A673 (cell line): ENCODE measurements at regions not wholly inside any gene's neighbourhood (a gene's known extent, or its start where the extent isn't known, plus 50 kb on each side); places are given as distances from the start of the nearest gene placed in this dataset.

Experiments used
- BruUV-seq: library from RNA; stranded (reverse); fragments of 400-500 nt; replicated peaks from 2 replicates; lab custom pipeline; 2021; lab: Mats Ljungman, UMichigan
- CTCF ChIA-PET: fragments of 300-600 bp; sonication (Branson Sonifier 250); formaldehyde crosslinking; loops from one replicate; lab custom pipeline; 2022; ENCODE audit warnings: antibody characterized with exemption; lab: Charles Lee
- POLR2A ChIA-PET: fragments of 300-600 bp; sonication (Branson Sonifier 250); formaldehyde crosslinking; loops from one replicate; lab custom pipeline; 2022; ENCODE audit warnings: antibody characterized with exemption; ENCODE audit not compliant: low non-redundant PET; lab: Charles Lee
- DNase-seq: peaks from one replicate; pipeline ENCODE4 v3.0.0-alpha.2; 2015; ENCODE audit warnings: low spot score
- H3K27ac ChIP-seq: fragments of 200-600 bp; sonication (generic); 2 replicates; pipeline ENCODE4 v1.5.1; 2016; ENCODE audit warnings: mixed run types, low read depth, mild to moderate bottlenecking, mixed read lengths, antibody characterized with exemption, low read length; ENCODE audit not compliant: poor library complexity, severe bottlenecking
- H3K27me3 ChIP-seq: fragments of 200-600 bp; sonication (generic); replicated peaks from 2 replicates; pipeline ENCODE4 v1.6.1; 2017; ENCODE audit warnings: mixed run types, low read depth, mild to moderate bottlenecking, mixed read lengths, antibody characterized with exemption, low read length; ENCODE audit not compliant: insufficient read depth, poor library complexity
- H3K36me3 ChIP-seq: fragments of 200-600 bp; sonication (generic); 2 replicates; pipeline ENCODE4 v1.6.1; 2016; ENCODE audit warnings: mixed run types, mild to moderate bottlenecking, mixed read lengths, antibody characterized with exemption, low read length; ENCODE audit not compliant: insufficient read depth, poor library complexity, severe bottlenecking
- H3K4me1 ChIP-seq: fragments of 200-600 bp; sonication (generic); 2 replicates; pipeline ENCODE4 v1.6.1; 2017; ENCODE audit warnings: mixed run types, mild to moderate bottlenecking, mixed read lengths, antibody characterized with exemption, low read length; ENCODE audit not compliant: insufficient read depth, poor library complexity, severe bottlenecking
- H3K4me3 ChIP-seq: fragments of 200-600 bp; sonication (generic); 2 replicates; pipeline ENCODE4 v1.5.1; 2016; ENCODE audit warnings: low read depth, mixed run types, mild to moderate bottlenecking, mixed read lengths, low read length; ENCODE audit not compliant: poor library complexity, severe bottlenecking
- H3K9me3 ChIP-seq: fragments of 200-600 bp; sonication (generic); 2 replicates; pipeline ENCODE4 v1.6.1; 2016; ENCODE audit warnings: mixed run types, low read depth, mild to moderate bottlenecking, mixed read lengths, antibody characterized with exemption, low read length; ENCODE audit not compliant: poor library complexity, severe bottlenecking
- EZH2 ChIP-seq: fragments of 200-600 bp; sonication (generic); IDR thresholded peaks from 2 replicates; pipeline ENCODE4 v1.6.1; 2017; ENCODE audit warnings: borderline replicate concordance, low read depth, mild to moderate bottlenecking, mixed read lengths, antibody characterized with exemption, low read length; ENCODE audit not compliant: poor library complexity, severe bottlenecking
- intact Hi-C: fragments of 100-400 bp; cut with micrococcal nuclease; formaldehyde crosslinking; loops from one replicate; pipeline ENCODE4 v1.10.0; 2022; ENCODE audit not compliant: unreplicated experiment
- TF ChIP-seq, protein P1 (sequence below): fragments of 300-800, 200-600 bp; sonication (generic); conservative IDR thresholded peaks from 2 replicates; pipeline ENCODE4 v1.5.1; 2017; ENCODE audit warnings: low read depth, mild to moderate bottlenecking, antibody characterized with exemption, low read length, moderate library complexity, mixed read lengths

DNA sequence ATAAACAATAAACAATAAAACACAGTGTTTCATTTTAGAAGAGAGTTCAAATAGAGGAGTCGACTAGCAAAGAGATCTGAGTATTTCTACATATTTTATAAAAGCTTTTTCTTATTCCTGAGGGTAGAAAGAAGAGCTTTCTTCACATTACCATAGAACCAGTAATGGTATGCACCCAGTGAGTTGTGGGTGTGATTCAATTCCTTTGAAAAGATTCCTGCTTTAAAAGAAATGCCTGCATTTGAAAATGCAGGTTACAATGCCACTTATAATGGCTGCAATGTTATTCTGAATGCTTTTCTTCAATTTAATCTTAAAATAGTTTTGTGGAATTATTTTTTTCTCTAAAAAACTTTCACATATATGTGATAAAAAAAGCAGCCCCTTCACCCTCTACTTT, 178.1 kb downstream of the CDC14C start:
- POLR2A ChIA-PET = no interaction called here
- TF ChIP-seq, protein P1, sequence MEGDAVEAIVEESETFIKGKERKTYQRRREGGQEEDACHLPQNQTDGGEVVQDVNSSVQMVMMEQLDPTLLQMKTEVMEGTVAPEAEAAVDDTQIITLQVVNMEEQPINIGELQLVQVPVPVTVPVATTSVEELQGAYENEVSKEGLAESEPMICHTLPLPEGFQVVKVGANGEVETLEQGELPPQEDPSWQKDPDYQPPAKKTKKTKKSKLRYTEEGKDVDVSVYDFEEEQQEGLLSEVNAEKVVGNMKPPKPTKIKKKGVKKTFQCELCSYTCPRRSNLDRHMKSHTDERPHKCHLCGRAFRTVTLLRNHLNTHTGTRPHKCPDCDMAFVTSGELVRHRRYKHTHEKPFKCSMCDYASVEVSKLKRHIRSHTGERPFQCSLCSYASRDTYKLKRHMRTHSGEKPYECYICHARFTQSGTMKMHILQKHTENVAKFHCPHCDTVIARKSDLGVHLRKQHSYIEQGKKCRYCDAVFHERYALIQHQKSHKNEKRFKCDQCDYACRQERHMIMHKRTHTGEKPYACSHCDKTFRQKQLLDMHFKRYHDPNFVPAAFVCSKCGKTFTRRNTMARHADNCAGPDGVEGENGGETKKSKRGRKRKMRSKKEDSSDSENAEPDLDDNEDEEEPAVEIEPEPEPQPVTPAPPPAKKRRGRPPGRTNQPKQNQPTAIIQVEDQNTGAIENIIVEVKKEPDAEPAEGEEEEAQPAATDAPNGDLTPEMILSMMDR = no peak
- no peak for TF ChIP-seq EZH2
- Histone ChIP-seq H3K27ac (no peak overlapping the region), H3K4me1 (no peaks in the 10 kb centered on the region), H3K9me3 (no peaks in the 10 kb centered on the region), H3K27me3 (no peaks in the 10 kb centered on the region), H3K4me3 (no peak overlapping the region), H3K36me3 (no peaks in the 10 kb centered on the region)
- CTCF ChIA-PET = no interaction called here
- intact Hi-C loops = no loop called here
- no TSS peak for BruUV-seq
- DNase-seq = no peak

DNA sequence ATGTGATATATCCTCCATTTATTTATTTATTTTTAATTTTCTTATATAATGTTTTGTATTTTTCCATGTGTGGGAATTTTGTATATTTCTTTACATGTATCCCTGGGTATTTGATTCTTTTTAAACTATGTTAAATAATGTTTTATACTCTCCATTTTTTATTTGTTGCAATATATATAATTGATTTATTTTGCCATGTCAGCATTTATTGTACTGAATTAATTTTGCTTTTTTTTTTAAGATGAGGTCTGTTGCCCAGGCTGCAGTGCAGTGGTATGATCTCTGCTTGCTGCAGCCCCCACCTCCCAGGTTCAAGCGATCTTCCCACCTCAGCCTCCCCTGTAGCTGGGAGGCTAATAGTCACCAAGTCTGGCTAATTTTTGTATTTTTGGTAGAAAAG, 187.4 kb downstream of the CDC14C start:
- no peak for DNase-seq
- H3K4me1 ChIP-seq = no peaks in the 10 kb centered on the region
- no peak for TF ChIP-seq EZH2
- TF ChIP-seq, protein P1 = no peak
- H3K9me3 ChIP-seq = no peaks in the 10 kb centered on the region
- ChIA-PET CTCF (no interaction called here), POLR2A (no interaction called here)
- no peak overlapping the region for H3K27ac ChIP-seq
- no peaks in the 10 kb centered on the region for H3K27me3 ChIP-seq
- no peak overlapping the region for H3K4me3 ChIP-seq
- BruUV-seq = no TSS peak
- intact Hi-C loops = no loop called here
- no peaks in the 10 kb centered on the region for H3K36me3 ChIP-seq

DNA sequence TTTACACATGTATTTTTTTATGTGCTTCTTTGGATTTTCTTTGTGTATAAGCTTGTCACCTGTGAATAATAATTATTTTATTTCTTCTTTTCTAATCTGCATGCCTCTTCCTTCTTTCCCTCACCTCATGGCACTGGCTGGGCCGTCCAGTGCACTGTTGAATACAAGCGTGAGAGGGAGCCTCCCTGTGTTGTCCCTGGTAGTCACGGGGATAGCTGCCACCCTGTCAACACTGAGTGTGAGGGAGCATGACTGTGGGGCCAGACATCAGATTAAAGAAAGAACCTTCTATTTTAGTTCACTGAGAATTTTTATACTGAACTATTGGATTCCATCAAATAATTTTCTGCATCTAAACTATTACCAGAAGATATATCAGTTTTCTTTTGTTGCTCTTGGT, 187.9 kb downstream of the CDC14C start:
- Histone ChIP-seq H3K27ac (no peak overlapping the region), H3K4me1 (no peaks in the 10 kb centered on the region), H3K36me3 (no peaks in the 10 kb centered on the region), H3K27me3 (no peaks in the 10 kb centered on the region), H3K9me3 (no peaks in the 10 kb centered on the region), H3K4me3 (no peak overlapping the region)
- BruUV-seq = no TSS peak
- no peak for DNase-seq
- TF ChIP-seq EZH2 = no peak
- TF ChIP-seq, protein P1 = no peak
- ChIA-PET POLR2A (no interaction called here), CTCF (no interaction called here)
- intact Hi-C loops = no loop called here
